CMK (cell line): ENCODE measurements at regions not wholly inside any gene's neighbourhood (a gene's known extent, or its start where the extent isn't known, plus 50 kb on each side); places are given as distances from the start of the nearest gene placed in this dataset.
"Not testable (repeated sequence)": the region's sequence is repeated elsewhere in the genome, so short reads cannot be mapped to it uniquely, and the experiment has no call there.

ENCODE experiments used
- DNase-seq: peaks from one replicate; pipeline ENCODE4 v3.0.0-alpha.2; 2010; ENCODE audit warnings: low read depth

GRCh38 chr14:53668897-53669296, 287.7 kb downstream of the BMP4 start:
- DNase-seq = no peak

GRCh38 chr14:53663709-53664108, 292.9 kb downstream of the BMP4 start:
- no peak for DNase-seq

DNA sequence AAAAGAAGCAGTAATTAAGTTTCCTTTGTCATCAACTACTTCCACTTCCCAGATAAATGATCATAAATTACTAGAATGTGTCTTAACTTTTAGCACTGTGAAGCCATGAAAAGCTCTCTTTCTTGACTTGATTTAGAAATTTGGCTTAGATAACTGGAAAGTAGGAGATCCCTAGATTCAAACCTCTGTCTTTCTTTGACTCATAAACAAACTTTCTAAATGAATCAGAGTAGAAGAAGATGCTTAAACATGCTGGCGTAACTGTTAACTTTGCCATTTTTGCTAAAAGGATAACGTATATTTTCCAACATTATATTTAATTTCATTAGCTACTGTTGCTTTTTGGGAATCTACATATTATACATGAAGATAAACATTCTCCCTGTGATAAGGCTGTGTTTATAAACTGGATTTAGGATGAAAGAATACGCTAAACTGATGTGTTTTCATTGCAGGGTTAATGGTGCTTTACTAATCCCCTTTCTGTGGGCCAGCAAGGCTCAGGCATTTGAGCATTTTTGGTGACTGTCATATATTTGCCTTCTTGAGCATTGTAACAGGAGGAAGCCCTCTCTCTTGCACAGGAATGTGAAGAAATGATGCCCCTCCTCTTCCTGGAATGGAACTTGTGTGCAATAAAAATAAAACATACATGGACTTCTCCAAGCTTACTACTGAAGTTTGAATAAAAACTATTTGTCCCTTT, 301.4 kb downstream of the BMP4 start:
- DNase-seq = no peak

DNA sequence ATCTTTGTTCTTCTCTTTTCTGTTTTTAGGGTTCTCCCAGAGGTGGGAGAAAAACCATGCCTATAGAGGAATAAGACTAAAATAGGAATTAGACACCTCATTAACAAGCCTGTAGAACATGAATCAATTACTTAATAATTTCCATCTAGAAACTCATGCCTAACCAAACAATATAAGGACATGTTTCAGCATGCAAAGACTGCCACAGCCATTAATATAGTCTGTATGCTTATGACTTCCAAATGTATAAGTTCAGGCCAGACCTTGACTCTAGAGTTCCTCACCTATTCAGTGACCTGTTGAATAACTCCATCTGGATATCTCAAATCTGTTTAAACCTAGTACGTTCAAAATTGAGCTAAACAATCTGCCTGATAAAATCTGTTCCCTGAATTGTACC, 304.6 kb downstream of the BMP4 start:
- DNase-seq = no peak

DNA sequence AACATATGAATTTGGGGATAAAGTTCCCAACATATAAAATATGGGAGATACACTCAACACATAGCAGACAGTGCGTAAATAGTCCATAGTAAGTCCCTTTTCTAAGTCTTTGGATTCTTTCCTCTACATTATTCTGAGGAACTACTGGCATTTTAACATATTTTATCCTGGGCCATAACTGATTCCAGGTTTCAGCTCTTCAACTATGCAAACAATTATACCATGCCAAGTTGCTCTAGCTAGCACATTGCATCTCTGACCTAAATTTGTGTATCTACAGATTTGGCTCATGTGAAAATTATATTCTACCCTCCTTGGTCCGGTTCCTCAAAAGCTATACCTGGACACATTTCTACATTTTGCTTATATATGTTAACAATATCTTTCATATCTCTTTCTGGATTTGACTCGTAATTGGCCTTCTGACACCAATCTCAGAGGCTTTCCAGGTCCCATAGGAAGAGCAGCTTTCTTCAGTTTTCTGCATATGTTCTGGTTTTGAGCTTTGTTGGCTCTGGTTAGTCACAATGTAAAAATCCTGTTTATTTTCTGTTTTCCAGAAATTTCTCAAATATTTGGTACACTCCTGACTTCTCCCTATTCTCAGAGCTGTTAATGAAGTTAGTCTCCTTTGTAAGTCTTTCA, 305.4 kb downstream of the BMP4 start:
- DNase-seq = no peak

GRCh38 chr14:53646925-53647324, 309.7 kb downstream of the BMP4 start:
- DNase-seq = no peak

- DNase-seq = no peak
These were observed 315.9 kb downstream of the BMP4 start for GRCh38 chr14:53640695-53641094.

DNA sequence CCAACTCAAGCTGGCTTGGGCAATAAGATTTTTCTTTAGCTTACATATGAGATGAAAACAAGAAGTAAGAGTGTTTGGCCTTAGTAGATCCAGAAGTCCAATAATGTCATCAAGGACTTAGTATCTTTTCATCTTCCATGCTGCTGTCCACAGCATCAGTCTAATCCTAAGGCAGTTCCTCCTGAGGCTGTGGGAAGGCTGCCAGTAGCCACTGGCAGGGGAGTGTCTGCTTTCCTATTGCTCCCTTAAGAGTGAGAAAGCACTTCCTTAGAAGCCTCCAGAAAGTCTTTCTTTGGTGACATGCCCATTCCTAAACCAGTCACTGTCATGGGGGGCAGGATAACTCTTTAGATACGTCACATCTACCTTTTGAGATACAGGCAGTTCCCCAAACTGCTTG, 317.7 kb downstream of the BMP4 start:
- DNase-seq = no peak

DNA sequence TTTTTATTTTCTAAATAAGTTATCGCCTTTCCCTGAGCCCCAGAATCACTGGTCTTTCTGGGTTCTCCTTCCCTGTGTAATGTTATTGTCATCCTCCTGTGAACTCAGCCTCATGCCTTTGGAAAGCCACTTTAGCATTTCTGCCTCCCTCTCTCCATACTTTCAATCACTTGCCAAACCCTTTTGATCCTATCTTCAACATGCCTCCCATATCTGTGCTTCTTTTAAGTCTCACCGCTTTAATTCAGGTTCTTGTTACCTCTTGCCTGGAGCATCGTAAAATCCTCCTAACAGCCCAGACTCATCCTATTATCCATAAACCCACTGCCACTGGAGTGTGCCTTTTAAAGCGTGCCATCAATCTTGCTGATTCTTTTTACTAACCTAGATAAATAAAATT, 321.8 kb downstream of the BMP4 start:
- no peak for DNase-seq

GRCh38 chr14:53630336-53630735, 326.3 kb downstream of the BMP4 start:
- no peak for DNase-seq

DNA sequence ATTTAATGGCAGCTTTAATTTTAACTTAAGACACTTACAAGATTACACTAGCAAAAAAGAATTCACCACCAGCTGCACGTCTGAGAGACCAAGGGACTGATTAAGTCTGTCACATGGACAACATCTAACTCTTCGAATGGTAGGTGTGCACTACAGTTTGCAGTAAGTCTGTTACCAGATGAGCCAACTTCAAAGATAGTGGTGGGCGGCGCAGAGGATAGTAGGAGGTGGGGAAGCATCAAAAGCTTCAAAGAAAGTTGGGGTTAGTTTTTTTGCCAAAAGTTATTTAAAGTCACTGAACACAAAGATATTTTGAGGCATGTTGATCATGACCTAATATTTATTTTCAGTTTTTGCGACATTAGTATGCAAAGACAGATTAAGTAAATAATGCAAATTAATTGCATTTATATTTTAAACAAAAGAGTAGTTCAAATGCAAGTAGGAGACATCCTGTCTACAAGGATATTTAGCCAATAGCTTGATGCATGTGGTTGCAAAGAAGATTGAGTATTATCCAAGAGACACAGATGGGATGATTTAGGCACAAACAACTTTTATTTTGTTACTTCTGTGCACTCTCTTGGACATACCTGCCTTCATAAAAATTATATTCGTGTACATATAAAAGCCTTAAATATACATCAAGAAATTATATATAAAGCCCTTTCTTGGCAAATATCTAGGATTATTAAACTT, 327.7 kb downstream of the BMP4 start:
- DNase-seq = no peak

GRCh38 chr14:53628261-53628660, 328.4 kb downstream of the BMP4 start:
- DNase-seq = no peak

DNA sequence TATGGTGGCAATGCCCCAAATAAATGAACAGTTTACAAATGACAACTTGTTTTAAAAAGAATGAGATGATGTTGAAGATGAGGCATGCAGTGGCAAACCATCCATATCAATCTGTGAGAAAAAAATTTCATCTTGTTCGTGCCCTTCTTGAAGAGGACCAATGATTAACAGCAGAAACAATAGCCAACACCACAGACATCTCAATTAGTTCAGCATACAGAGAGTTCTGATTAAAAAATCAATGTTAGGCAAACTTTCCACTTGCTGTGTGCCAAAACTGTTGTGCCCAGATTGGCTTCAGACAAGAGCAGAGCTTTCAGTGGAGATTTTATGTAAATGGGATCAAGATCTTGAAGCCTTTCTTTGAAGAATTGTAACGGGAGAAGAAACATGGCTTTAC, 329.9 kb downstream of the BMP4 start:
- no peak for DNase-seq

DNA sequence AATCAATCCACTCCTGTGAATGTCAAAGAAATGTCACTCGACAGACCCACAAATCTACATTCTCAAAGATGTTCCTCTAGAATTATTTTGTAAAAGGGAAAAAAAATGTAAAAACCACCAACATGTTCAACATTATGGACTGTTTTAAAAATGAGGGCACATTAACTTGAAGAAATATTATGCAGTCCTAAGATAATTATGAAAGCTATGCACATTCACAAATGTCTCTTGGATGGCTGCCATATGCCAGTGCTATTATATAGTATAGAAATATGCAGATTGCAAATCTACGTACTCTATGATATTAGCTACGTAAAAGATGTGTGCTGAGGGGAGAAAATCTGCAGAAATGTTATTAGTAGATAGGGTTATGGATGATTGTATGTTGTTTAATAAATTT, 334.2 kb downstream of the BMP4 start:
- DNase-seq = no peak

DNA sequence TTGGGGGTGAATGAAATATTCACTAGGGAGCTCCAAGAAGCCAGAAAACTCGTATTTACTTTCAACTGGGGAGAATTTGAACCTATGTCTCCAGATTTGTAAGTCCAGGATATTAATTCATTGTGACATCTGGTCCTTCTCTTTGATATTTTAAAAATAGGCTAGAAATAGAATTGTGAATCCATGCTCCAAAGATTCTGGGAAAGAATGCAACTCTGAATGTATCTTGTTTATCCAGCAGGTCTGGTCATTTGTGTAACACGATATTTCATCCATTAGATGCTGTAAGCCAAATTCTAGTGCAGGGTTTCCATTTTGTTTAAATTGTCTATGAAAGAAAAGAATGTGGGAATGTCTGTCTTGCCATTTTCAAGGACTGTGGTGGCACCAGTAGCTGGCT, 334.7 kb downstream of the BMP4 start:
- DNase-seq = no peak

DNA sequence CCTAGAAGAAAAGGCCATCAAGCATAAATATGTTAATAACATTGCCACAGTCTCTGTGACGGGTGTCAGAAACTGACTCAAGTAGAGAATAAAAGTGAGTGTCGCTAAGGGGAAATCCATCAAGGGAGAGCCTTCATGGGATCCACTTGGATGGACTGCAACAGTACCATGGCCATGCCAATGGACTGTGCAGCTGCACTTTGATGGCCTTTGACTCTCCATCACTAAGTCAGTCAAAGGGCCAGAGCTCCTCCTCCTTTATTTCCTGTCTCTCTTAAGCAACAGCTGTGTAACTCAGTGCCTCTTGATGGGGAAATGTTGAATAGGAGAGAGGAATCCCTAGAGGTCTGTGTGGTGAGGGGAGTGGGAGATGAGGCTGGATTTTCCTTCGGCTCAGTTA, 335.2 kb downstream of the BMP4 start:
- DNase-seq = no peak

GRCh38 chr14:53620890-53621289, 335.7 kb downstream of the BMP4 start:
- no peak for DNase-seq

DNA sequence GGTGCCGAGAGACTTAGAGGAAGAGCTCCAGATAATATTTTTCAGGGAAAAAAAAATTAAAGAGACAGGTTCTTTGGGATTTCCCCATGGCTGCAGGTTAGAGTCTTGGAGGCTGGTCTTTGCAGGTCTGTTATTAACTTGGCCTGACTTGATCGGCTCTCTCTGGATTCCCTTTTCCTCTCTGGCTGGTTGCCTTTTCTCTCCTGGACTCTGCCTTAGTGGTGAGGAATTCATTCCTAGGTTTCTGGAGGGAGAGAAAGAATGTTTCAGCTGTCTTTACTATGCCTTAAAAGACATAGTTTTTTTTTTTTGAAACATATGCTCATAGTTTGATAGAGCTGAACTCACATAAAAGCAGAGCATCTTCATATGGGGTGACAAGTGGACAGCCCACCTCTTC, 336.3 kb downstream of the BMP4 start:
- no peak for DNase-seq

- no peak for DNase-seq
These were observed 336.9 kb downstream of the BMP4 start for GRCh38 chr14:53619691-53620231.

DNA sequence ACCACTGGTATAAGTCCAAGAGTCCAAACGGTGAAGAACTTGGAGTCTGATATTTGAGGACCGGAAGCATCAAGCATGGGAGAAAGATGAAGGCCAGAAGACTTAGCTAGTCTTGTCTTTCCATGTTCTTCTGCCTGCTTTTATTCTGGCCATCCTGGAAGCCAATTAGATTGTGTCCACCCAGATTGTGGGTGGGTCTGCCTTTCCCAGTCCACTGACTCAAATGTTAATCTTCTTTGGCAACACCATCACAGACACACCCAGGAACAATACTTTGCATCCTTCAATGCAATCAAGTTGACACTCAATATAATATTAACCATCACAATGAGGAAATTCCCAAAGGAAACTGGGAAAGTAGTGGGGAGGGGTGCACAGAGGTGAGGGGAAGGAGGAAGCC, 340.1 kb downstream of the BMP4 start:
- DNase-seq = not testable (repeated sequence)

DNA sequence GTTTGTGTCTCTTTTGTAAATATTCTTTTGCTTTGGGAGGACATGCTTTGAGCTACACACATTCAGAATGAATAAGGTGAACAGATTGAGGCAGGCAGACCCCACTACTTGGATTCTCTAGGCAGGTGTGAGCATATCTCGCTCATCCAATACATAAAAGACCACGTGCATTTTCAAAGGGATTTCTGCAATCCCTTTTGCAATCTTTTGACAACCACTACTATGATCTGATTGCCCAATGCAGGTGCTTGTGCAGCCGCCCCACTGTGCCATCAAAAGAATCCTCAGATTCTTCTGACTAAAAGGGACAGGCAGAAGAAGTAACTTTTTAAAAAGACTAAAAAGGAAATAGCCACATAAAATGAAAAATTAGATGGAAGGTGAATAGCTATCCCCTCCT, 341.4 kb downstream of the BMP4 start:
- no peak for DNase-seq

DNA sequence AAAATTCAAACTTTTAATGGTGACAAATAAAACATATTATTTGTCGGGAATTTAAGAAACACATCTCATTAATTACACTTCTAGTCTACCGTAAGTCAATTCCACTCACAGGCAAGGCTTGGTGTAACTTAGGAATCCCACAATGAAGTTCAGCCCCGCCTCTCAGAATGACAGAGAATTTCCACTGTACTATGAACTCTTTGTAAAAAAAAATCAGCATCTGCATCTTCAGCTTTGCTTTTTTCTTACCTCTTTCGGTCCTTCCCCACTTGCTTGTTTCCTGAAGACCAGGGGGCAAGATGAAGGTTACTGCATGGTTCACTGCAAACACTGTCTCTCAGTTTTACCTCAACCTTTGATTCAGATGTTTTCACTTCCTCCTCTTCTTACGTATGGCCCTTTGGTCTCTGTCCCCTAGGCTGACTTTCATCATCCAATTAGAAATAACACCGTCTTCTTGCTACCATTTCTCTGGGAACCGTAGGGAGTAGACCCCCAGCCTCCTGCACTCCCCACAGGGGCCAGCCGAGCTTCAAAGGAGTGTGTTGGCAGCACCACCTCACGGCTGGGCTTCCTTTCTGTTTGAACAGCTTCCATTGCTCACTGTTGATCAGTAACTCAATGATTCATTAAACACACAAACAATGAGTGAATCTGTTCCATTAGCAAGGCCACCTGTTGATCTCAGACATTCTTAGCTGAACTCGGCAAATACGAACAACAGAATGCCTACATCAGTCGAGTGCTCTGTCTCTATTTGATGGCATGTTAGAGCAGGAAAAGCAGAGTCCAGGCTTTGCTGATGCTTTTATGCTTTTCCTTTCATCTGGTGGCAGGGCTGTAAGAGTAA, 343.0 kb downstream of the BMP4 start:
- no peak for DNase-seq
